ENCODE measurements at regions not wholly inside any gene's neighbourhood (a gene's known extent, or its start where the extent isn't known, plus 50 kb on each side); places are given as distances from the start of the nearest gene placed in this dataset.

DNA sequence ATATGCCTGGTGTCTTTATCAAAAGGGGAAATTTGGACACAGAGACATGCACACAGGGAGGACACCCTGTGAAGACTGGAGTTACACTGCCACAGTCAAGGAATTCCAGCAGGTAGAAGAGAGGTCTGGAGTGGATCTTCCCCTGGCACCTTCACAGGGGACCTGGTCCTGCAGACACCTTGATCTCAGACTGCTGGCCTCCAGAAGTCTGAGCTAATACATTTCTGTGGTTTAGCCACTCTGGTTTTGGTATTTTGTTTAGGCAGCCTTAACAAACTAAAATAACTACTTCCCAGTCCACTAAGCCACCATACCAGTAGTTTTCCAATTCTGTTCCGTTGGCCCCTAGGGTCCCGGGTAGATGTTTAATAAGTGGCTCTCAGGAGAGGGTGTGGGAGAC is 164.7 kb downstream of the SETD4 start:
- no peak for TF ChIP-seq EZH2 (optimal IDR thresholded peaks at IDR 0.05; ENCODE audit: low read depth, low read length)
- TF ChIP-seq, protein P1, sequence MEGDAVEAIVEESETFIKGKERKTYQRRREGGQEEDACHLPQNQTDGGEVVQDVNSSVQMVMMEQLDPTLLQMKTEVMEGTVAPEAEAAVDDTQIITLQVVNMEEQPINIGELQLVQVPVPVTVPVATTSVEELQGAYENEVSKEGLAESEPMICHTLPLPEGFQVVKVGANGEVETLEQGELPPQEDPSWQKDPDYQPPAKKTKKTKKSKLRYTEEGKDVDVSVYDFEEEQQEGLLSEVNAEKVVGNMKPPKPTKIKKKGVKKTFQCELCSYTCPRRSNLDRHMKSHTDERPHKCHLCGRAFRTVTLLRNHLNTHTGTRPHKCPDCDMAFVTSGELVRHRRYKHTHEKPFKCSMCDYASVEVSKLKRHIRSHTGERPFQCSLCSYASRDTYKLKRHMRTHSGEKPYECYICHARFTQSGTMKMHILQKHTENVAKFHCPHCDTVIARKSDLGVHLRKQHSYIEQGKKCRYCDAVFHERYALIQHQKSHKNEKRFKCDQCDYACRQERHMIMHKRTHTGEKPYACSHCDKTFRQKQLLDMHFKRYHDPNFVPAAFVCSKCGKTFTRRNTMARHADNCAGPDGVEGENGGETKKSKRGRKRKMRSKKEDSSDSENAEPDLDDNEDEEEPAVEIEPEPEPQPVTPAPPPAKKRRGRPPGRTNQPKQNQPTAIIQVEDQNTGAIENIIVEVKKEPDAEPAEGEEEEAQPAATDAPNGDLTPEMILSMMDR (IDR thresholded peaks at IDR 0.05; ENCODE audit: low read length) = no peak
- TF ChIP-seq EZH2phosphoT487 (IDR thresholded peaks at IDR 0.05; ENCODE audit: low read length) = no peak
